Urothelium cell line (cell line): ENCODE measurements at regions not wholly inside any gene's neighbourhood (a gene's known extent, or its start where the extent isn't known, plus 50 kb on each side); places are given as distances from the start of the nearest gene placed in this dataset.
"Not testable (repeated sequence)": the region's sequence is repeated elsewhere in the genome, so short reads cannot be mapped to it uniquely, and the experiment has no call there.

ENCODE experiments used
- DNase-seq: peaks from one replicate; pipeline ENCODE4 v3.0.0; 2011; ENCODE audit warnings: low spot score, mixed read lengths
- FAIRE-seq: peaks from 2 replicates; lab custom pipeline; 2011; peaks lifted over from hg19 to GRCh38; lab: Jason Lieb, UNC

DNA sequence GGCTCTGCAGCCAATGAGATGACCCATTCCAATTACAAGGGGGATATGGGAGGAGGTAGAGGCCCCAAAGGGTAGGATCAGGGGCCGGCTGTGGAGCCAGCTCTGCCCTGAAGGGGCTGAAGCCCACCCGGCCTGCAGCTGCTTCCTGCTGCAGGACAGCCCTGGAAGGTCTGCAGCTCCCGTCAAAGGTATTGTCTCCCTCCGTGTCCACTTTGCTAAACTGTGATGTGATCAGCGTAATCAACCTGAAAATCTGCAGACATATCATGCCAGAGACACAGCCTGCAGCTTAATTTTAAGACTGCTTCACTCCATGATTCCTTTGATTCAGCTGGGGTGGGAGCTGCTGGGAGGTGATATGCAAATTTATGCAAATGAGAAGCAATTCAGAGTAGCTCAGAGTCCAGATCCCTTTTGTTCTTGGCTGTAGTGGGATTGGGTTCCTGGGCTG lies 90.7 kb downstream of the GADD45G start:
- no peak for FAIRE-seq
- DNase-seq: no peak

DNA sequence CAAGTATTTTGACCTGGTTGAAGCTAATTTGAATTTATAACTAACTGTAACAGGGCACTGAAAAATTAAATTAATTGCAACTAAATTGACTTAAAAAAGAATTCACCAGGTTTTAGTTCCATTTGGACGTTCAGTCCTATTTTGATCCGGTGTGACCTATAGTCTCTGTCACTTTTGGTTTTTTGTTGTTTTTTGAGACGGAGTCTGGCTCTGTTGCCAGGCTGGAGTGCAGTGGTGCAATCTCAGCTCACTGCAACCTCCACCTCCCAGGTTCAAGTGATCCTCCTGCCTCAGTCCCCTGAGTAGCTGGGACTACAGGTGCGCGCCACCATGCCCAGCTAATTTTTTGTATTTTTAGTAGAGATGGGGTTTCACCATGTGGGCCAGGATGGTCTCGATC lies 91.2 kb downstream of the GADD45G start:
- FAIRE-seq, DNase-seq: not testable (repeated sequence)

DNA sequence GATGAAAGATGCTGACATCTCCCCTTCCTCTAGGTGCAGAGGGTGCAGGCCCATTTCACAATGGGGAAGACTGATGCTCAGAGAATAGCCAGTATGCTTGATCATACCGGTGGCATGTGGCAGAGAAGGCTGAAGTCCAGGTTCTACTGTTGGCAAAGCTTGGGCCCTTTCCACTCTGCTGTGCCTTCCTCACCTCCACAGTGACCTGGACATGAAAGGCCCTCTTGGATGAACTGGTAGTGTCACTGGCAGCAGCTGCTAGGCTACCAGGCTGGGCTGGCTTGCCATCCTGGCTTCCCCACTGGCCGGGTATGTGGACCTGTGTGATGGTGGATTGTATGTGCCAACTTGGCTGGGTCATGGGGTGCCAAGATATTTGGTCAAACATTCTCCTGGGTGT lies 92.0 kb downstream of the GADD45G start:
- DNase-seq (no peak), FAIRE-seq (no peak)

DNA sequence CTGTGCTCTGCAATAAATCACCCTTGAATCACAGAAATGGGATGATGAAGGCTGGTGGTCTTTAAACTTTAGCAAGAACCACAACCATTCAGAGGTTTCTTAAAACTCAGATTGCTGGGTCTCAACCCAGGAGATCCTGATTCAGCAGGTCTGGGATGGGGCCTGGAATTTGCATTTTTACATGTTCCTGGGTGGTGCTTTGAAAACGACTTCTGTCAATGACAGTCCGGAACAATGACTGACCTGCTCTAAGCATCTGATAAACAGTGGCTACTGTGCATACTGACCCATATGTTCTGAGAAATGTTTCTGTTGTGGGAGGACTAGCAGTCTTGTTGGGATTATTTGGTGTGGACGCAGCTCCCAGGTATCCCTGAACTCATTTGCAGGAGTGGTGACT lies 92.7 kb downstream of the GADD45G start:
- DNase-seq (no peak), FAIRE-seq (no peak)

DNA sequence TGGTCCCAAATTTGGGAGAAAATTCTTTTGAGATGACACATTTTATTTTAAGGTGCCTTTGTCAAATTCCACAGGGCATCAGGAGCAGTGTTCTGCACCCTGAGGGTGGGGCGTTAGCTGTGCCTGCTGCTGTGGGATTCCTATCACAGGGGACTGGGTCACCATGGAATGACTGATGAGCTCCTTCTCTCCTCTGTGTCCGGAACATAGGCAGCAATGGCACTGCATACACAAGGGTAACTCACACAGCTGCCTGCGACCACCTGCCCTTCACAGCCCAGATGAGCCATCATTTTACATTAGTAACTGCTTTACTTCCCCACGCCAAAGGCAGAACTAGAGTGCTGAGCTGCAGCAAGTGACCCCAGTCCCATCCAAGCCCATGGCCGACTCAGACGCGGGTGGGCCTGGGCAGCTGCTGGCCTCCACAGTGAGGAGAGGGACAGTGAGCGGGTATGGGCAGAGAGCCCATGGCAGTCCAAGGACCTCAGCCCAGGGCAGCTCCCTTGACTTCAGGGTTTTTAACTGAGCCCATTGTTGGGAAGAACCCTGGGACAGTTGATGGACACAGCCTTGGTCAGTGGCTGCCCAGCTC lies 93.7 kb downstream of the GADD45G start:
- DNase-seq (no peak), FAIRE-seq (no peak)

DNA sequence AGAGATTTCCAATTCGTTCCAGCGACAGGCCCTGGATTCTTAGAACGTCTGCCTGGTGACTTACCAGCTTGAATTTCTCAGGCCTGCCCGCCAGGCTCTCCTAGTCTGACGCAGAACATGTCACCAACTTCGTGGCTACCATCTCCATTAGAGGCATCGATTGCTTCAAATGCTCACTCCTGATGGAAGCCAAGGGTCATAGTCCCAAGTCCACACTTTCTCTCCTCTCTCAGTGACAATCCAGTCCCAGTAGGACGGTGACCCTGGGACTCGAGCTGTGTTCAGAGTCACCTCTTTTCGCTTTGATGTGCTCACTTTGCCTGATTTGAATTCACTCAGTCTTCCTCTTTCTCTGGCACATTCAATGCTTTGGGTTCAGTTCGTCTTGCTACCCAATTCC lies 94.8 kb downstream of the GADD45G start:
- FAIRE-seq (no peak), DNase-seq (no peak)

DNA sequence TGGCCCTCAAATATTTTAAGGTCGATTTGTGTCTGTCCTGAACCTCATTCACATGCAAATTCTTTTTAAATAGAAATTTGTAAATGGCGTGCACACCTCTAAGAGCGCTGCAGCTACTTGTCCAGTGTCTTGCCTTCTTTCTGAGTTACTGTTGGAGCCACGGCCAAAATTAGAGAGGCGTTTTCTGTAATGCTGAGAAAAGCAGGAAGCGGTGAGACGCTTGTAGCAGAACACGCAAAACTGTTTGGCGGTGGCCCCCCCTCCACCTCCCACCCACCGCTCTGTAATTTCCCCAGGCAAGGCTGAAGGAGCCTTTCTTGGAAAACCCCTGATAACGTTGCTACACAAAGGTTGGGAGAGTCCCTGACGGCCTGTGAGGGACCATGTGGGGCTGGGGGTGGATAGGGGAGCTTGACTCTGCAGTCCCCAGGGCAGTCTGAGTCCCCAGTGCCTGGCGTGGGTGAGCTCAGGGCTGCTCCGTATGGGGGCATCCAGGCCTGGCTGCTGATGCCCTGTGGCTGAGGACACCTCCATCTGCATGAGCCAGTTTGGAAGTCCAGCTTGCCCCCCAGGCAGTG lies 96.5 kb downstream of the GADD45G start:
- FAIRE-seq (no peak), DNase-seq (no peak)

DNA sequence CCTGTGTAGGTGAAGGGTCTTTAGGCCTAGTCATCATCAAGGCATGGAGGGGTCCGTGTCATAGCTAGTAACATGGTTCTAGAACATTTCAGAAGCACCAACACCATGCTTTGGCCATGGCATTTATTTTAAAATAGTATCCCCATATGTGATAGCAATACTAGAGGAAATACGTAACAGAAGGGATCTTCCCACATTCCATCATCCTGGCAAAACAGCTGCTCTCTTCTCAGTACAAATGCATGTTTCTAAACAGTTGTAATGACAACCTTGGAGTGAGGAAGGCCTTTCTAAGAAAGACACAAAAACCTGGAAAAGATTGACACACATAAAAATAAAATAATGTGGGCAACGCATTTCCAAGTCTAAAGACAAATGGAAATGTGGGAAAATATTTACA lies 97.6 kb downstream of the GADD45G start:
- FAIRE-seq: no peak
- DNase-seq: no peak

DNA sequence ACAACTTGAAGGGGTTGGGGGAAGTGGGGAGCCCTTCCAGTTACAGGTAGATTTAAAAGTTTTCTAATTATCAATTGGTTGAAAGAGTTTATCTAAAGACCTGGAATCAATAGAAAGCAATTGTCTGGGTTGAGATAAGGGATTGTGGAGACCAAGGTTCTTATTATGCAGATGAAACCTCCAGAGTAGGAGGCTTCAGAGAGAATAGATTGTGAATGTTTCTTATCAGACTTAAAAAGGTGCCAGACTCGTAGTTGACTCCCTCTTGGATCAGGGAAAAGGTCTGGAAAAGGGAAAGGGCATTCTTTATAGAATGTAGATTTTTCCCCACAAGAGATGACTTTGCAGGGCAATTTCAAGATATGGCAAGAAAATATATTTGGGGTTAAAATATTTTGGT lies 100.8 kb downstream of the GADD45G start:
- FAIRE-seq (no peak), DNase-seq (no peak)

DNA sequence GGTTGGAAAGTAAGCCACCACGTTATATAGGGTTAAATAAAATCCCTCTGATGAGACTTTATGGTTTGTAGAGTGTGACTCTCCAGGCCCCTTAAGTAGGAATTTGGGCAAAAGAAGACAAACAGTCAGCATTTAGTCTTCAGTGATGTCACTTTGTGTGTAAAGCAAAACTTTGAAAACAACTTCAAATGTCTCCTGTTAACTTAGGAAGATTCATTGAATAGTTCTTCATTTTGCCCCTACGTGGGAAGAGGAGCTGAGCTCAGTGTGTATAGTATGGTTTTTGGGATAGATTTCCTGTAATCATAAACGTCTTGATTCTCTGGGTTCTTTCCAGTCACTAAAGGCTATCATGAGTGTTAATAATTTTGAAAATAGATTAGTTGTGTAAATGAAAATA lies 101.3 kb downstream of the GADD45G start:
- no peak for DNase-seq
- FAIRE-seq: no peak

DNA sequence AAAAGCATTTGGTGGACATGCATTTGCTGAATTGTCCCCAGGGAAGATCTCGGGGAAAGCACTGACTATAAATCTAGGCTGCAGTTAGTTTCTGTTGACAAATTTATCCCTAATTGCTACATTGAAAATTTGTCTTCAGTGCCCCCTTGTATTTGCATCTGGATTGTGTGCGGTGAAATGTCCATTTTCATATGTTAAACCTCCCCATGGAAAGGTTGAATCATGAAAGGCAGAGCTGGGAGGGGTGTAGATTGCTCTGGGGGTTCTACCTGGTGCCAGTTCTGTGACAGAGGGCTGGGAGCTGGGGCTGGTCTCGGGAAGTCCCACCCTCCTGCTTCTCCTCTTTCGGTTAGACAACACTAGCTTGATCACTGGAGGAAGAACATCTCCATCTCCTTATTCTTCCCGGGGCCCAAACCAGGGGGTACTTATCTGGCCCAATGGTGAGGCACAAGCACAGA lies 101.9 kb downstream of the GADD45G start:
- DNase-seq (no peak), FAIRE-seq (no peak)

DNA sequence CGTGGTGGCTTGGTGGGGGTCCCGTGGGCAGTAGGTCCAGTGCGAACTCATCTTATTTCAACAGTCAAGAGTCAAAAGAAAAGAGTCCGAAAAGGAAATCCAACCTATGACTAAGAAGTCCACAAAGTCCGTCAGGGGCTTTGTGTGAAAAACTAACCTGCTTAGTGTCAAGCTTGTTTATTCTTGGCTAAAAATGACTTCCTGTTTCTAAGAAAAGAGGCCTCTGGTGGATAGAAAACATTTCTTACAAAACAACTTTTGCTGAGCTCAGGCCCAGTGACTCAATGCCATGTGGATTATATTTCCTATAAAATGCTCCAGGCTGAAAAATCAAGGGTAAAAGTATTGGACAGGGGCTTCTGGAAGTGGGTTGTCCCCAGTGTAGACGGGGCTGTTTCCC lies 105.9 kb downstream of the GADD45G start:
- FAIRE-seq: no peak
- no peak for DNase-seq

DNA sequence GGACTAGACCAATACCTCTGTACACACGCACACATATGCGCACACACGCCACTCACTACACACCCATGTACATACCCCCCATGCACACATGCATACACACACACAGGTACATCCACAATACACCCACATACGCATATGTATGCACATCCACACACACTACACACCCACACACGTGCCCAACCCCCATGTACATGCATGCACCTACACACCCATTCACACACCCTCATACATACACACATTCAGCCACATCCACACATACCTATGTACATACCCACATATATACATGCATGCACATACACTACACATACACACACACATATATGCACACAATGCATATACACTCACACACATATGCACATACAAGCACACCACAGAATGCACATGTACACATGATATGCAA lies 107.1 kb downstream of the GADD45G start:
- DNase-seq (no peak), FAIRE-seq (peak; percentile 89)

DNA sequence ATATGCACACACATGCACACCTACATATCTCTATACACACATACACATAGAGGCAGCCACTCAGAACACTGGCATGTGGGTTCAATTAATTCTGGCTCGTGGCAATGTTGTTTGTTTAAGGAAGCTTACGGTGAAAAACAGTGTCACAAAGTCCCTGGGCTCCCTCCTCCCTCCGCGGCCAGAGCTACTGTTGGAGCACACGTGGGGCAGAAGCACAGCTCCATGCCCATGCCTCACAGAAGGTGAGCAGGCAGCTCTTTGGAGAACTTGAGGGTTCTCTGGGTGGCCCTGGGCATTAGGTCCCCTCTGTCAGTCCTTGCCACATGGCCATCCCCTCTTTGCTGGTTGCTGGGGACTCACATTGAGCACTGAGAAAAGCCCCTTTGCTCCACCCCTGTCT lies 107.5 kb downstream of the GADD45G start:
- no peak for FAIRE-seq

DNA sequence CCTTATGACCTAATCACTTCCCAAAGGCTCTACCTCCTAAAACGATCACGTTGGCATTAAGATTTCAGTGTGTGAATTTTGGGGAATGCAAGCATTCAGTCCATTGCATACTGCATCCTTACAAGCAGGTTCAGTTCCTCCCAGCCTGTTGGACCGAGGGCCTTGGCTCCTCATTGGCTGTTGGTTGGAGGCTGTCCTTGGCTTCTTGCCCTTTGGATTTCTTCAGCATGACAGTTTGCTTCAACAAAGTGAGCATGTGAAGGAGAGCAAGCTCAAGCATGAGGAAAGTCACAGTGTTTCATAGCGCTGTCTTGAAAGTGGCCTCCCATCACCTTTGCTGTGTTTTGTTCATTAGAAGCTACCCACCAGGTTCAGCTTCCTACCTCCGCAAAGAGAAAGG lies 109.5 kb downstream of the GADD45G start:
- no peak for DNase-seq

More for the DNA sequence above, 107.5 kb downstream of the GADD45G start:
- no peak for DNase-seq

DNA sequence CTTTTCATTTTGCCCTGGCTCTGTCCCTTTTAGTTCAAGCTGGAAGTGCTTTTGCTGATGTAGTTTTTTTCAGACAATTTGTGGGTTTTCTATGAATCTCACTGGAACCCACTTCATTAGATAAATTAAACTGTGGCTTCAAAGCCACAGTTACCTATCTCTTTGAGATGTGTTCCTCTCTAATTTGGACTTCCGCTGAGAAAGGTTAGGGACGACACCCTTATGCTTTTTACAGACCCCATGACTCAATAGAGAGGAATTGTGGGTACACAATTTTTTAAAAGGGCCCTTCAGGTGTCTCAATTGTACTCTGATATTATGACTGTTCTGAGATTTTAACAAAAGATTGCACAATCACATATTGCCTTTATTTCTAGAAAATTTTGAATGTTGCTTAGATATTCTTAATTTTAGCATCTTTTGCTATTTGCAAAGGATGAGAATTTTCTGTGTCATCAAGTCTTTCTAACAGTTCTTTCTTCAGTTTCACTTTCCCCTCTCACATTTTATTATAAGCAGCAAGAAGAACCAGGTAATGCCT lies 110.6 kb downstream of the GADD45G start:
- FAIRE-seq: no peak
- no peak for DNase-seq

More for the DNA sequence above, 109.5 kb downstream of the GADD45G start:
- FAIRE-seq: no peak

DNA sequence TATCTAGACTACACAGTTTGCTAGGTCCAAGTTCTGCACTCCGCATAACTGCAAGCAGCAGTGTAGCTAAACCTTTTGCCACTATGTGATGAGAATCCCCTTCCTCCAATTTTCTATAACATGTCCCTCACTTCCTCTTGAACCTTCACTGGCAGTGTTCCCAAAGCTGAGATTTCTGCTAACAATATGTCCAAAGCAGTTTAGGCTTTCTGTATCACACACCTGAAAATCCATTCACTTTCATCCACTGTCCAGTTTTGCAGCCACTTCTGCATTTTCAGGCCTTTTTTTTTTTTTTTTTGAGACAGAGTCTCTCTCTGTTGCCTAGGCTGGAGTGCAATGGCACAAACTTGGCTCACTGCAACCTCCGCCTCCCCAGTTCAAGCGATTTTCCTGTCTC lies 111.1 kb downstream of the GADD45G start:
- DNase-seq (no peak), FAIRE-seq (no peak)

DNA sequence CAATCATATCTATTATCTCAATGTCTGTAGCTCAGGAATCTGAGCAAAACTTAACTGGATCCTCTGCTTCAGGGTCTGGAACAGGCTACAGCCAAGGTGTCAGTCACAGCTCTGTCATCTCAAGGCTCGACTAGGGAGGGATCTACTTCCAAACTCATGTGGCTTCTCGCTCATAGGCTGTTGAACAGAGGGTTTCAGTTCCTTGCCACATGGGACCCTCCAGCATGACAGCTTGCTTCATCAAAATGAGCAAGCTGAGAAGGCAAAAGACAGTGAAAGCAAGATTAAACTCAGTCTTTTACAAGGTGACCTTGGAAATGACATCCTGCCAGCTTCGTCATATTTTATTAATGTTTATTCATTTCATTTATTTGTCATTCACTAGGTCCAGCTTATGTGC lies 111.7 kb downstream of the GADD45G start:
- DNase-seq: no peak
- FAIRE-seq: no peak

DNA sequence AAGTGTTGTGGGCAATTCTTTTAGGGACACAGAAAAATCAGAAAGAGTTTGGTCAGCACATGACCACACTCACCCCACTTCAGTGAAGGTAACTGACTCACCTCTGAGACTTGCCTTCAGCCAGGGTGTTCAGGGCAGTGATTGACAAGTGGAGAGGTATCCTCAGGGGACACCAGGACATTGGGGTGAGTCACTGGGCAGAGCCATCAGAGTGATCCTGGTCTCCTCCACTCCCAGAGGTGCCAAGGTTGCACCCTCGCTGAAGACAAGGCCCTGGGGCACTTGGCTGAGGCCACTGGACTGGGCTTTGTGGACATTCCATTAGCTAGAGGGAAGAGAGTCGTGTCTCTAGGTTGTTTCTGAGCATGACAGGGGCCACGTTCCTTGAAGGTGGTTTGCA lies 113.4 kb downstream of the GADD45G start:
- DNase-seq: no peak
- no peak for FAIRE-seq

DNA sequence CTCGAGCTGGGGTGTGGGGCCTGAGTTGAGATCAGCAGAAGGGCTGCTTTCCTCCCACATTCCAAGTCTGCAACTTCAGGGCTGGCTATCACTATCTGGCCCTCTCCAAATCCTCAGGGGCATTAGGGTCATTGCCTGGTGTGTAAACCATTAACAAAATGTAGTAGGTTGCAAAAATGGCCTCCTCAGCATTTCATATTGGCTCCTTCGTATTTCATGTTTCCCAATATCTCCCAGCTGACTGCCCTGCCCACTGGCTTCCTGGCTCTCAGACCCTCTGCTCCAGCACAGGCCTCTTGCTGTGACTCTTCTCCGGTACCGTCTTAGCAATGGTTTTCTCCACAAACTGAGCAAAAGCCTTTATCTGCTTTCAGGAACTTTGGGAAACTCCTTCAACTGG lies 113.8 kb downstream of the GADD45G start:
- FAIRE-seq: no peak
- DNase-seq: no peak

DNA sequence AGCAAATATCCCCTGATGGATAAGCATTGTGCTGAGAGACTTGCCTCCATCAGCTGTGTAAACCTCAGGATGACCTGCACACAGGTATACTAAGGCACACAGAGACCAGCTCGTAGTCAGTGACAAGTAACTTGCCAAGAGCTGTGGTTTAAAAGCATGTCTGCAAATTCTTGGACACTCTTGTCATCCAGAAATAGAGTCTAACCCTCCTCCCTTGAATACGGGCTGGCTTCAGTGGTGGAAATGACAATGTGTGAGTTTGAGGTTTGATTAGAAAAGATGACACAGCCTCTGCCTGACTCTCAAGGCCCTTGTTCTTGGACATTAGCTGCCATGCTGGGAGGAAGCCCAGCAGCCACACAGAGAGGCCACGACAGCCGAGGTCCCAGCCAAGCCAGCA lies 114.4 kb downstream of the GADD45G start:
- FAIRE-seq: no peak
- DNase-seq: no peak

DNA sequence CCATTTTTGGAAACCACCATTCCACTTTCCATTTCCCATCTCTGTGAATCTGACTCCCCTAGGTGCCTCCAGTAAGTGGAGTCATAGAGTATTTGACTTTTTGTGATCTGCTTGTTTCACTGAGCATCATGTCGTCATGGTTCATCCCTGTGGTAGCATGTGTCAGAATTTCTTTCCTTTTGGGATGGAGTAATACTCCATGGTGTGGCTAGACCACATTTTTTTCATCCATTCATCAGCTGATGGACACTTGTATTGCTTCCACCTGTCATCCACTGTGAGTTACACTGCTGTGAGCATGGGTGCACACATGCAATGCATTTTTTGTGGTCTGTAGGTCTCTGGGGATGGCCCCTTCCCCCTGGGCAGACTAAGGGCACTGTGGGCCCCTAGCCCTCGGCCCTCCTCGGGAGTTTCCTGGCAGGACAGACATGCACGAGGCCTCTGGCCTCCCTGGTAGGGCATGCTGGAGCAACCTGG lies 115.9 kb downstream of the GADD45G start:
- DNase-seq (no peak), FAIRE-seq (no peak)
